PC-3 (cell line): ENCODE measurements at regions not wholly inside any gene's neighbourhood (a gene's known extent, or its start where the extent isn't known, plus 50 kb on each side); places are given as distances from the start of the nearest gene placed in this dataset.

Source experiments
- CTCF ChIP-seq: fragments of 300-600 bp; sonication (generic); conservative IDR thresholded peaks from 2 replicates; pipeline ENCODE4 v1.5.1; 2017; ENCODE audit warnings: antibody characterized with exemption, low read depth, mild to moderate bottlenecking, low read length
- EZH2 ChIP-seq: fragments of 300-600 bp; sonication (generic); IDR thresholded peaks from one replicate; pipeline ENCODE4 v1.6.1; 2017; ENCODE audit warnings: antibody characterized with exemption, mild to moderate bottlenecking, low read length; ENCODE audit not compliant: unreplicated experiment
- EZH2phosphoT487 ChIP-seq: fragments of 300-600 bp; sonication (generic); IDR thresholded peaks from 2 replicates; pipeline ENCODE4 v1.6.1; 2018; ENCODE audit warnings: mild to moderate bottlenecking, antibody characterized with exemption, low read length, borderline replicate concordance

DNA sequence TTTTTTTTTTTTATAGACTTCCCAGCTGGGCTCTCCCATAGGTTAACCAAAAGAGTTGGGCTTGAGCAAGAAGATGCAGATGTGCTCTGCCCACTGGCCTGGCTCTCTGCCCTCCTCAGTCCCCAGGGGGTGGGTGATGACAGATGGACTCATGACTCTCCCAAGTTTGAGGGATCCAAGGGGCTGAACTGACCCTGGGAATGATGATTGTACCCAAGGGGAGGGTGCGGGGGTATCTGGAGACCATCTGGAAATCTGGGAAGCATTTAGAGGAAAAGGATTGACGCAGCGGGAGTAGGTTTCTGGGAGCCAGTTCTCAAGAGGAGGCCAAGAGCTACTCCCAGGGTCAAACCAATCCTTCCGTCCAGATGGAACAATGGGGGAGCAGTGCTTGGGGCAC is 330.8 kb downstream of the CYP26B1 start:
- TF ChIP-seq CTCF (no peak), EZH2 (no peak), EZH2phosphoT487 (no peak)
